ENCODE measurements at regions not wholly inside any gene's neighbourhood (a gene's known extent, or its start where the extent isn't known, plus 50 kb on each side); places are given as distances from the start of the nearest gene placed in this dataset.
"Not testable (repeated sequence)": the region's sequence is repeated elsewhere in the genome, so short reads cannot be mapped to it uniquely, and the experiment has no call there.

- DNase-seq (ENCODE audit: low read depth) = no peak
Measured at GRCh38 chr5:92990771-92991170, 590.2 kb downstream of the NR2F1-AS1 start.

- no peak for DNase-seq (ENCODE audit: low read depth)
Measured at GRCh38 chr5:92981001-92981400, 600.0 kb downstream of the NR2F1-AS1 start.

GRCh38 chr5:92980491-92980890, 600.5 kb downstream of the NR2F1-AS1 start:
- DNase-seq (ENCODE audit: low read depth) = no peak

GRCh38 chr5:92979716-92980115, 601.3 kb downstream of the NR2F1-AS1 start:
- DNase-seq (ENCODE audit: low read depth) = no peak

GRCh38 chr5:92977846-92978540, 603.0 kb downstream of the NR2F1-AS1 start:
- no peak for DNase-seq (ENCODE audit: low read depth)

- DNase-seq (ENCODE audit: low read depth) = no peak
Measured at GRCh38 chr5:92976156-92976555, 604.9 kb downstream of the NR2F1-AS1 start.

- no peak for DNase-seq (ENCODE audit: low read depth)
Measured at GRCh38 chr5:92969781-92970237, 611.2 kb downstream of the NR2F1-AS1 start.

- no peak for DNase-seq (ENCODE audit: low read depth)
Measured at GRCh38 chr5:92969191-92969780, 611.7 kb downstream of the NR2F1-AS1 start.

- DNase-seq (ENCODE audit: low read depth) = no peak
Measured at GRCh38 chr5:92963800-92964199, 617.2 kb downstream of the NR2F1-AS1 start.

- no peak for DNase-seq (ENCODE audit: low read depth)
Measured at GRCh38 chr5:92962752-92963151, 618.3 kb downstream of the NR2F1-AS1 start.

GRCh38 chr5:92956886-92957285, 624.1 kb downstream of the NR2F1-AS1 start:
- no peak for DNase-seq (ENCODE audit: low read depth)

- no peak for DNase-seq (ENCODE audit: low read depth)
Measured at GRCh38 chr5:92952243-92952642, 628.8 kb downstream of the NR2F1-AS1 start.

- DNase-seq (ENCODE audit: low read depth) = no peak
Measured at GRCh38 chr5:92951746-92952145, 629.3 kb downstream of the NR2F1-AS1 start.

- DNase-seq (ENCODE audit: low read depth) = no peak
Measured at GRCh38 chr5:92946546-92946945, 634.5 kb downstream of the NR2F1-AS1 start.

- peak; percentile 3 for DNase-seq (ENCODE audit: low read depth)
Measured at GRCh38 chr5:92945605-92946097, 635.4 kb downstream of the NR2F1-AS1 start.

- peak; percentile 48 for DNase-seq (ENCODE audit: low read depth)
Measured at GRCh38 chr5:92944903-92945604, 636.0 kb downstream of the NR2F1-AS1 start.

- no peak for DNase-seq (ENCODE audit: low read depth)
Measured at GRCh38 chr5:92944337-92944736, 636.7 kb downstream of the NR2F1-AS1 start.

GRCh38 chr5:92942762-92943161, 638.3 kb downstream of the NR2F1-AS1 start:
- no peak for DNase-seq (ENCODE audit: low read depth)

- DNase-seq (ENCODE audit: low read depth) = no peak
Measured at GRCh38 chr5:92941806-92942205, 639.2 kb downstream of the NR2F1-AS1 start.

- no peak for DNase-seq (ENCODE audit: low read depth)
Measured at GRCh38 chr5:92939428-92939827, 641.6 kb downstream of the NR2F1-AS1 start.

GRCh38 chr5:92937396-92937795, 643.6 kb downstream of the NR2F1-AS1 start:
- DNase-seq (ENCODE audit: low read depth) = not testable (repeated sequence)

GRCh38 chr5:92930057-92930456, 651.0 kb downstream of the NR2F1-AS1 start:
- no peak for DNase-seq (ENCODE audit: low read depth)

GRCh38 chr5:92927291-92927778, 653.7 kb downstream of the NR2F1-AS1 start:
- no peak for DNase-seq (ENCODE audit: low read depth)
